ENCODE measurements at regions not wholly inside any gene's neighbourhood (a gene's known extent, or its start where the extent isn't known, plus 50 kb on each side); places are given as distances from the start of the nearest gene placed in this dataset.

DNA sequence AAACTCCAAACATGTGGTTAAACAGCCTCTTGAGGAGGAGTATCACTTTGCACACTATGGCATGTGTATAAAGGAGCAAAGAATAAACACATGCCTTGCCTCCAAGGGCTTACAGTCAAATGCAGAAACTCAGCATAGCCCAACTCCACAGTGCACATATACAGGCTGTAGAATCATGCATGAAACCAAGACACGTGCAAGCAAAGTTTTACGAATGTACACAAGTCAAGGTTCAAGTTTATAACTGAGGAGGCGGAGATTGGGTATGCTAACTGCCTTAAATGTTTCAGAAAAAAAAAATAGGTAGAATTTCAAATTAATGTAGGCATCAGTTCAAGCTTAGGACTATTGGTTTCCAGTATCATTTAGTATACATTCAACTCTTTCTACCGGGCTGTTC is 321.1 kb downstream of the SOX9 start:
- no peak for TF ChIP-seq CTCF (IDR thresholded peaks at IDR 0.05; ENCODE audit: control insufficient read depth, extremely low read depth, insufficient read depth)
- DNase-seq (ENCODE audit: low read depth) = no peak
- H3K4me3 ChIP-seq (ENCODE audit: low read depth, low read length) = no peak overlapping the region

DNA sequence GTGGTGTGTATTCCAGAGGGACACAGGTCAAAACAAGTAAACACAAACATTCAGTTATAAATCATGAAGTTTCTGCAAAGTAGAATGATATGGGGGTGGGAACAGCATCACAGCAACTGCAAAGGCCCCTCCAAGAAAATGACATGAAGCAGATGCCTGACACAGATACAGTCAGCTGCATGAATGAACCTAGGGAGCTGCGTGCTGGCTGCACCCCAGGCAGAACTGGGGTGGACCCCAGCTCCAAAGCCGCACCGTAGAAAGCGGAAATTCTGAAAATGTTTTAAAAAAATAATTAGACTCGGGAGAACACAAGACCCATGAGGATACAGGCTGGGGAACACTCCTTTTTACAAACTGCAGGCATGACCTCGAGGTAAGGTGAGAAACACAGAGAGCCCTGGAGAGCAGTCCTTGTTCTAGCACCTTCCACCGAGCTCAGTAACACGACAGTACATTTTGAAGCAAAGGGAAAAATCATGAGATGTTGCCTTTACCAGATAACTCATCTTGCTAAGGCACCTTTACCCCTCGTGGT is 323.8 kb downstream of the SOX9 start:
- TF ChIP-seq CTCF (IDR thresholded peaks at IDR 0.05; ENCODE audit: control insufficient read depth, extremely low read depth, insufficient read depth) = no peak
- no peak overlapping the region for H3K4me3 ChIP-seq (ENCODE audit: low read depth, low read length)
- DNase-seq (ENCODE audit: low read depth) = no peak

- no peak overlapping the region for H3K4me3 ChIP-seq (ENCODE audit: low read depth, low read length)
- DNase-seq (ENCODE audit: low read depth) = no peak
- no peak for TF ChIP-seq CTCF (IDR thresholded peaks at IDR 0.05; ENCODE audit: control insufficient read depth, extremely low read depth, insufficient read depth)
Measured at GRCh38 chr17:72445055-72445991, 324.5 kb downstream of the SOX9 start.

GRCh38 chr17:72446118-72446517 is 325.3 kb downstream of the SOX9 start:
- DNase-seq (ENCODE audit: low read depth) = no peak
- no peak for TF ChIP-seq CTCF (IDR thresholded peaks at IDR 0.05; ENCODE audit: control insufficient read depth, extremely low read depth, insufficient read depth)
- H3K4me3 ChIP-seq (ENCODE audit: low read depth, low read length) = no peak overlapping the region

- H3K4me3 ChIP-seq (ENCODE audit: low read depth, low read length) = no peak overlapping the region
- no peak for TF ChIP-seq CTCF (IDR thresholded peaks at IDR 0.05; ENCODE audit: control insufficient read depth, extremely low read depth, insufficient read depth)
- no peak for DNase-seq (ENCODE audit: low read depth)
Measured at GRCh38 chr17:72446525-72447250, 325.9 kb downstream of the SOX9 start.

GRCh38 chr17:72447251-72447640 is 326.4 kb downstream of the SOX9 start:
- no peak for TF ChIP-seq CTCF (IDR thresholded peaks at IDR 0.05; ENCODE audit: control insufficient read depth, extremely low read depth, insufficient read depth)
- DNase-seq (ENCODE audit: low read depth) = no peak
- H3K4me3 ChIP-seq (ENCODE audit: low read depth, low read length) = no peak overlapping the region

All from LNCaP clone FGC (cell line).